Fibroblast of lung (primary cell): ENCODE measurements at regions not wholly inside any gene's neighbourhood (a gene's known extent, or its start where the extent isn't known, plus 50 kb on each side); places are given as distances from the start of the nearest gene placed in this dataset.
"Not testable (repeated sequence)": the region's sequence is repeated elsewhere in the genome, so short reads cannot be mapped to it uniquely, and the experiment has no call there.

Experiments
- DNase-seq, 2 donors: peaks; one replicate each; pipeline versions ENCODE4 v3.0.0 to v3.0.0-alpha.2; 2010; ENCODE audit warnings: low read depth in 2 of 2
- H2AFZ ChIP-seq: 2 replicates; pipeline ENCODE4 v1.5.1; 2012; ENCODE audit warnings: low read length, control low read depth, inconsistent platforms
- H3K27ac ChIP-seq: 2 replicates; pipeline ENCODE4 v1.5.1; 2011; ENCODE audit warnings: low read length, control low read depth; ENCODE audit not compliant: insufficient read depth
- H3K27me3 ChIP-seq: 2 replicates; pipeline ENCODE4 v1.5.1; 2011; ENCODE audit warnings: mild to moderate bottlenecking, low read length; ENCODE audit not compliant: control insufficient read depth, insufficient read depth
- H3K36me3 ChIP-seq: 2 replicates; pipeline ENCODE4 v1.5.1; 2011; ENCODE audit warnings: low read length; ENCODE audit not compliant: control insufficient read depth, insufficient read depth
- H3K4me1 ChIP-seq: 2 replicates; pipeline ENCODE4 v1.5.1; 2011; ENCODE audit warnings: low read length; ENCODE audit not compliant: control insufficient read depth, insufficient read depth; ENCODE audit errors: extremely low read depth
- H3K4me2 ChIP-seq: 2 replicates; pipeline ENCODE4 v1.5.1; 2011; ENCODE audit warnings: low read length, control low read depth; ENCODE audit not compliant: insufficient read depth; ENCODE audit errors: extremely low read depth
- H3K4me3 ChIP-seq, 4 experiments: fragments of 200-600 bp in 1 of 4; sonication (generic) in 1 of 4; replicated peaks in 1 of 4; 2 replicates each; pipeline ENCODE4 v1.5.1; 2011 to 2016; ENCODE audit warnings: low read length in 4 of 4, low read depth in 3 of 4, mild to moderate bottlenecking in 3 of 4, control low read depth in 2 of 4, inconsistent platforms in 1 of 4, mixed read lengths in 1 of 4; ENCODE audit not compliant: insufficient read depth in 1 of 4; ENCODE audit errors: control extremely low read depth in 1 of 4
- H3K79me2 ChIP-seq: 2 replicates; pipeline ENCODE4 v1.5.1; 2012; ENCODE audit warnings: mild to moderate bottlenecking, low read length, inconsistent platforms; ENCODE audit not compliant: control insufficient read depth, insufficient read depth
- H3K9ac ChIP-seq: 2 replicates; pipeline ENCODE4 v1.5.1; 2011; ENCODE audit warnings: mild to moderate bottlenecking, low read length, control low read depth; ENCODE audit not compliant: insufficient read depth
- H3K9me3 ChIP-seq: 2 replicates; pipeline ENCODE4 v1.5.1; 2012; ENCODE audit warnings: low read depth, low read length; ENCODE audit not compliant: control insufficient read depth, insufficient read depth
- H4K20me1 ChIP-seq: 2 replicates; pipeline ENCODE4 v1.5.1; 2011; ENCODE audit warnings: low read length; ENCODE audit not compliant: control insufficient read depth, insufficient read depth; ENCODE audit errors: extremely low read depth

DNA sequence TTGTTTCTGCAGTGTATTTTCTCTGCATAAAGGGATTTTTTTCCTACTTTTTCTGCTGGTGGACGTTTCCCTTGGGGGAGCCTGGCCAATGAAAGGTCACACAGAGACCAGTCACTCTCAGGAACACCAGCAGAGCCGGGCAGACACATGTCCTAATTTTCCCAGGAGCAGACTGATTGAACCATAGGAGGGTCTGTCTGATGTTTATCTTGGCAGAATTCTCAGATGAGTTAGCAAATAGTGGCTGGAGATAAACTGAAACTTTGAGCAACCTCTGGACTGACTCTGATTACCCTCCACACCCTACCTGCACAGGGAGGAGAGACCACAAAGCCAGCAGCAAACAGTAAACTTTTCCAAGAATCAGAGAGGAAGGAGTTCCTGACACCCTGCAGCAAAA lies 90.0 kb upstream of the PLGLB2 start:
- not testable (repeated sequence) for H3K4me3 ChIP-seq, H2AFZ ChIP-seq

DNA sequence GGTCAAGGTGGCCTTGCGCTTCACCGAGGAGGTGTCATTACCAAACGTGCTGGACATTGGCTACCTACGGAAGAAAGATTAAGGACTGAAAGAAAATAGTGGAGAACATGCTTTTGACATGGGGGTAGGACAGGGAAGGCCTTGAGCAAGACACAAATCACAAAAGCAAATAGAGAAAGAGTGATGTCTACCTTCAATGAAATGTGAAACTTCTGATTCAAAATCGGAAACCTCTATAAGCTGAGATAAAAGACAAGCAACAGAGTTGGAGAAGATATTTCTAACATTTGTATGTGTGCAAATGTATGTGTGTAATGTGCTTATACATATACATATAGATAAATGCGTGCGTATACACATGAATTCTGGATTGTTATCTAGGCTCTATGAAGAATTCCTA lies 89.5 kb upstream of the PLGLB2 start:
- not testable (repeated sequence) for H3K9ac ChIP-seq, H3K4me1 ChIP-seq, H3K9me3 ChIP-seq, H3K27me3 ChIP-seq, H3K27ac ChIP-seq, H2AFZ ChIP-seq, DNase-seq, H3K4me2 ChIP-seq, H3K36me3 ChIP-seq, H4K20me1 ChIP-seq, H3K79me2 ChIP-seq, H3K4me3 ChIP-seq

More for the DNA sequence above, 90.0 kb upstream of the PLGLB2 start:
- H3K4me1 ChIP-seq, H3K27ac ChIP-seq, H3K4me2 ChIP-seq, H3K9me3 ChIP-seq, H3K36me3 ChIP-seq, H3K27me3 ChIP-seq, H3K9ac ChIP-seq, H3K79me2 ChIP-seq, DNase-seq, H4K20me1 ChIP-seq: not testable (repeated sequence)

DNA sequence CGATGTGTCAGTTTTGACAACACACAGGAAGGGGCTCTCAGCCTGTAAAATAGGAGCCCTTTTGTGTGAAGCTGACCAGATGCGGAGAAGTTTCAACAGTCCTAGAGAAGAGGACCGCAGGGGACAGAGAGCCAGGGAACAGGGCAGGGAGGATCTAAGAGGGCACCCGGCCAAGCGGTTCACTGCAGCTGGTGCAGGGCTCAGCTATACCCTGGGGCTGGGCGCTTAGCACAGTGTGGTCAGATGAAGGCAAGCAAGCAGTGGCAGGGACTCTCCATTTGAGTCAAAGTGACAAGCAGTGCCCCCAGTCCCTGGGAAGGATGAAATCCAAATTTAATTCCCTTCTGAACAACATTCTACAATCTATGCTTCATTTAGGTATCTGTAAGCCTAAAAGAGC lies 88.9 kb upstream of the PLGLB2 start:
- not testable (repeated sequence) for H3K4me1 ChIP-seq, H3K27ac ChIP-seq, H4K20me1 ChIP-seq, H3K27me3 ChIP-seq, DNase-seq, H3K36me3 ChIP-seq, H3K9ac ChIP-seq, H3K4me2 ChIP-seq, H3K4me3 ChIP-seq, H3K79me2 ChIP-seq, H2AFZ ChIP-seq, H3K9me3 ChIP-seq

DNA sequence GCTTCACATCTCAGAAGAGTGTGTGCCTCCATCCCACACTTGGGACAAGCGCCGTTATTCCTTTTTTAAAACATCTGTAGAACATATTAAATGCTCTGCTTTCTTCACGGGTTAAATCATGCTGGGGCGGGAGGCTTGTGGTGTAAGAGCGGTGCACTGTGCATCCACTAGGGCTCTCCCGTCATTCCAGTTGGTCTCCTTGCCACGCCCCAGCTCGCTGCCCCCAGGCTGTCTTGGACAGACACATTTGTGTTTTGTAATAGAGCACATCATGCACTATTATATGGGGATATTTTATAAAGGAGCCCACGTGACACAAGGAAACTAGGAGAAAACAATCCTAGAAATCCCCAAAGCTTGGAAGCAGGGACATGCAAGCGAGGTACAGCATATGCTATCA lies 87.7 kb upstream of the PLGLB2 start:
- not testable (repeated sequence) for H3K27ac ChIP-seq, H4K20me1 ChIP-seq, H2AFZ ChIP-seq, H3K9ac ChIP-seq, H3K4me1 ChIP-seq, H3K27me3 ChIP-seq, H3K4me2 ChIP-seq, H3K9me3 ChIP-seq, H3K4me3 ChIP-seq, DNase-seq, H3K36me3 ChIP-seq, H3K79me2 ChIP-seq

DNA sequence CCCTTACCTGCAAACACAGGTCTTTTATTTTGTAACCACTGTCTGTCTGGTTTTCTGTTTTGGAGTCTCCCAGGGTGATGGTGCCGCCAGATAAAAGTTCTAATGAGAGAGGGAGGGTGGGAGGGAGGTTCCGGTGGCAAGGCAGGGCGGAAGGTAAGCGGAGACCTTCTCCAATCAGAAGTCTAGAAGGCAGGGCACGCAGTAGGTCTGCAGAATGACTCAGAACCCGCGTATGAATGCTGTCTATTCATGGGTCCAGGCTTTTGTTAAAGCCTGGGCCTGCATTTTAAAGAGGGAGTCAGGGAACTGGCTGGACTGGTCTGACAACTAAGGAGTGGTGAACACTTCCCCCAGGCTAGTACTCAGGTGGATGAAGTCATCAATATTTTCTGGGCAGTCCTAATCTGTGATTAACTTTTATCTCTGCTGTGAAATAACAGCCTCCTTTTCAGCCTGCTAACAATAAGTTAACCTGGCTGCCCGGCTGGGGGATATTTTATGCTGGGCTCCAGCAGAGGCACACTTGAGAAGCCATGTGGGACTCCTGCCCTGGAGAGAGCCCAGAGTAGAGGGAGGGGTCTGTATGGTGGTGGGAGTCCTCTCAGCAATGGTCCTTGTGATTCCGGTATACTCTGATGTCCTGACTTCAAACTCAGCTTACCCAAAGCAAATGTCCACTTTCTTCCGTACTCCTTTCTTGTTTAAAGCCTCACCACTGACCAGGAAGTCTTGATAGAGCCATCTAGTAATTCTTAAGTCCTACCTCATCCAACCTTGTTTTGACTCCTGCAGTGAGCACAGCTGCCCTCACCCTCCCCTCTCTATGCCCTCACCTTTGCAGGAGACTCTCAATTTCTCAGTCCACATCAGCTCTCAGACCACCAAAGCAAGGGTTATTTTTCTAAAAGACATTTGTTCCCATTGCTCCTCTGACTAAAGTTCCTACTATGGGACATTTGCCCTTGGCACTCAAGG lies 85.3 kb upstream of the PLGLB2 start:
- H3K27ac ChIP-seq, H4K20me1 ChIP-seq, H3K4me3 ChIP-seq, H2AFZ ChIP-seq, H3K9ac ChIP-seq, H3K4me2 ChIP-seq, DNase-seq, H3K9me3 ChIP-seq, H3K27me3 ChIP-seq, H3K79me2 ChIP-seq, H3K36me3 ChIP-seq, H3K4me1 ChIP-seq: not testable (repeated sequence)

DNA sequence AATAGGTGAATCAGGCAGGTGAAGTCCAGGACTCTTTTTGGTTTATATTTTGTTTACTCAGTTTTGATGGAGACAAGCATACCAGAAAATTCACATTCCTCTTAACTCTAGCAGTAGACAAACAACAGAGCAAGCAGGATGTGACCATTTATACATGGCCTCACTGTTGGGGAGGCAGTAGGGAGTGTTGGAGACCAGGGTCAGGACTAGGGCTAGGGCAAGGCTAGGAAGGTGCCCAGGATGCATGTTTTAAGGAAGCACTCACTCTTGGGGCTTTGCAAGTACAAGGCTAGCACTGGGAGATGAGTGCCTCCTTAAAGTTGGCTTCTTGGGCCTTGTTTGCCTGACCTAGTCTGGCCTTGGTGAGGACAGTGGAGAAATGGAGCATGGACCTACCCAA lies 84.5 kb upstream of the PLGLB2 start:
- DNase-seq, H3K79me2 ChIP-seq, H3K27me3 ChIP-seq, H2AFZ ChIP-seq, H3K27ac ChIP-seq, H3K36me3 ChIP-seq, H3K9ac ChIP-seq, H3K4me1 ChIP-seq, H3K4me2 ChIP-seq, H3K4me3 ChIP-seq, H3K9me3 ChIP-seq, H4K20me1 ChIP-seq: not testable (repeated sequence)

DNA sequence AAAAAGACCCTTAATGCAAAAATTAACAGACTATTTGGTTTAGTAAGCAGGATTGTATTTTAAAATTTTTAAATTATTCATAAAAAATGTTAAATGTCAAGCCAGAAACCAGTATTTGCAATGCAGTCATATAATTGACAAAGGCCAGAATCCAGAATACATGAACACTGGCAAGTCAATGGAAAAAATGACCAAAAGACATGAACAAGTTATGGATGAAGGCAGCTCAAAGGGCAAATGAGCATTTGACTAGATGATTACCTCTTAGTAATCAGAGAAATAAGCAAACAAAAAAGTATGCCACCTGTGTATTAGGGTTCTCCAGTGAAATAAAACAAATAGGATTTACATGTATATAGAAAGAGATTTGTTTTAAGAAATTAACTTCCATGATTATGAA lies 80.9 kb upstream of the PLGLB2 start:
- H3K4me3 ChIP-seq, H3K4me2 ChIP-seq, H3K27ac ChIP-seq, H3K79me2 ChIP-seq, H3K4me1 ChIP-seq, H3K9ac ChIP-seq, DNase-seq, H4K20me1 ChIP-seq, H3K36me3 ChIP-seq, H3K9me3 ChIP-seq, H2AFZ ChIP-seq, H3K27me3 ChIP-seq: not testable (repeated sequence)
